ENCODE measurements at regions not wholly inside any gene's neighbourhood (a gene's known extent, or its start where the extent isn't known, plus 50 kb on each side); places are given as distances from the start of the nearest gene placed in this dataset.

DNA sequence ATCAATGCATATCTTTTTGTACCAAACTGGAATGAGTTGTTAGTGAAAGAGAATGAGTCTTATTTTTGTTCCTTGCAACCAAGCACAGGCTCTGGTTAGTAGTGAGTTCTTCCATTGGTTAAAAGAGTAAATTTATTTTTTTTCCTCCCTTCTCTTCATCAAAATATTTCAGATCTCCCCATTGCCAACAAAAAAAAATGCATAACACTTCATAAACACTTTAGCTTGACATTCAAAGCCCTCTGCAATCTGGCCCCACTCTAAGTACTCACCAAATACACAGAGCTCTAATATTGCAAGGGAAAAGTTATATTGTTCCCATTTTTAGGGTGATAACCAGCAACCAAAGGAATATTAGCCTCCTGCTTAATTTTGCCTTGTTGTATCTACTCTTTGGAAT, 333.0 kb upstream of the LUZP2 start:
- TF ChIP-seq, protein P1, sequence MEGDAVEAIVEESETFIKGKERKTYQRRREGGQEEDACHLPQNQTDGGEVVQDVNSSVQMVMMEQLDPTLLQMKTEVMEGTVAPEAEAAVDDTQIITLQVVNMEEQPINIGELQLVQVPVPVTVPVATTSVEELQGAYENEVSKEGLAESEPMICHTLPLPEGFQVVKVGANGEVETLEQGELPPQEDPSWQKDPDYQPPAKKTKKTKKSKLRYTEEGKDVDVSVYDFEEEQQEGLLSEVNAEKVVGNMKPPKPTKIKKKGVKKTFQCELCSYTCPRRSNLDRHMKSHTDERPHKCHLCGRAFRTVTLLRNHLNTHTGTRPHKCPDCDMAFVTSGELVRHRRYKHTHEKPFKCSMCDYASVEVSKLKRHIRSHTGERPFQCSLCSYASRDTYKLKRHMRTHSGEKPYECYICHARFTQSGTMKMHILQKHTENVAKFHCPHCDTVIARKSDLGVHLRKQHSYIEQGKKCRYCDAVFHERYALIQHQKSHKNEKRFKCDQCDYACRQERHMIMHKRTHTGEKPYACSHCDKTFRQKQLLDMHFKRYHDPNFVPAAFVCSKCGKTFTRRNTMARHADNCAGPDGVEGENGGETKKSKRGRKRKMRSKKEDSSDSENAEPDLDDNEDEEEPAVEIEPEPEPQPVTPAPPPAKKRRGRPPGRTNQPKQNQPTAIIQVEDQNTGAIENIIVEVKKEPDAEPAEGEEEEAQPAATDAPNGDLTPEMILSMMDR (conservative IDR thresholded peaks at IDR 0.05 in 1 of 2, IDR thresholded peaks at IDR 0.05 in 1 of 2; ENCODE audit: low read depth in 1 of 2, low read length in 2 of 2) = no peak
- TF ChIP-seq EZH2 (IDR thresholded peaks at IDR 0.05; ENCODE audit: low read length, missing control alignments) = no peak
